ENCODE measurements at regions not wholly inside any gene's neighbourhood (a gene's known extent, or its start where the extent isn't known, plus 50 kb on each side); places are given as distances from the start of the nearest gene placed in this dataset.

GRCh38 chr13:44022196-44022595 lies 142.5 kb downstream of the LACC1 start:
- no peak overlapping the region for H3K4me3 Mint-ChIP-seq
- 86% methylated on average over 2 of the region's 2 CpGs; no CpG with 5 or more reads in 1 of the 2 experiments for WGBS, 2 experiments (ENCODE audit: insufficient coverage in 1 of 2, insufficient read length in 1 of 2)

GRCh38 chr13:44024167-44024845 lies 144.6 kb downstream of the LACC1 start:
- Histone ChIP-seq H3K36me3 (ENCODE audit: control insufficient read depth, insufficient read depth, low read length) (no peaks in the 10 kb centered on the region), H3K27me3 (ENCODE audit: control insufficient read depth, insufficient read depth, low read length, poor library complexity, severe bottlenecking) (no peaks in the 10 kb centered on the region), H3K9ac (ENCODE audit: extremely low read depth, low read length, poor library complexity, severe bottlenecking) (no peak overlapping the region), H3K4me1 (ENCODE audit: control insufficient read depth, insufficient read depth, low read length) (no peaks in the 10 kb centered on the region), H3K4me3 (ENCODE audit: low read length) (no peak overlapping the region), H3K27ac (ENCODE audit: low read depth, low read length) (no peak overlapping the region), H3K9me3 (ENCODE audit: control insufficient read depth, low read length) (no peaks in the 10 kb centered on the region)
- no peak overlapping the region for H3K4me3 Mint-ChIP-seq
- TF ChIP-seq CTCF (conservative IDR thresholded peaks at IDR 0.05), result no peak
- WGBS, 2 experiments (ENCODE audit: insufficient coverage in 1 of 2, insufficient read length in 1 of 2), result 89 to 91% methylated on average over 4 to 5 of the region's 5 CpGs
- H3K27me3 Mint-ChIP-seq (ENCODE audit: insufficient read depth), result peaks cover 3% of the 10 kb centered on the region
- H3K36me3 Mint-ChIP-seq (ENCODE audit: low read depth), result no peaks in the 10 kb centered on the region
- H3K9me3 Mint-ChIP-seq, result no peaks in the 10 kb centered on the region
- H3K27ac Mint-ChIP-seq, result no peak overlapping the region
- DNase-seq, result peak; percentile 31
- H3K4me1 Mint-ChIP-seq, result peaks cover 11% of the 10 kb centered on the region

More at GRCh38 chr13:44022196-44022595, 142.5 kb downstream of the LACC1 start:
- no peaks in the 10 kb centered on the region for H3K27me3 Mint-ChIP-seq (ENCODE audit: insufficient read depth)
- no peak overlapping the region for H3K27ac ChIP-seq (ENCODE audit: low read depth, low read length)
- no peaks in the 10 kb centered on the region for H3K27me3 ChIP-seq (ENCODE audit: control insufficient read depth, insufficient read depth, low read length, poor library complexity, severe bottlenecking)
- no peaks in the 10 kb centered on the region for H3K36me3 Mint-ChIP-seq (ENCODE audit: low read depth)
- H3K9ac ChIP-seq (ENCODE audit: extremely low read depth, low read length, poor library complexity, severe bottlenecking), result no peak overlapping the region
- no peaks in the 10 kb centered on the region for H3K9me3 Mint-ChIP-seq
- no peaks in the 10 kb centered on the region for H3K4me1 ChIP-seq (ENCODE audit: control insufficient read depth, insufficient read depth, low read length)
- H3K36me3 ChIP-seq (ENCODE audit: control insufficient read depth, insufficient read depth, low read length), result no peaks in the 10 kb centered on the region
- H3K27ac Mint-ChIP-seq, result no peak overlapping the region
- TF ChIP-seq CTCF (conservative IDR thresholded peaks at IDR 0.05), result no peak
- H3K9me3 ChIP-seq (ENCODE audit: control insufficient read depth, low read length), result no peaks in the 10 kb centered on the region
- H3K4me3 ChIP-seq (ENCODE audit: low read length), result no peak overlapping the region
- DNase-seq, result no peak
- H3K4me1 Mint-ChIP-seq, result peaks cover 16% of the 10 kb centered on the region

GRCh38 chr13:44024846-44025195 lies 145.1 kb downstream of the LACC1 start:
- Histone ChIP-seq H3K36me3 (ENCODE audit: control insufficient read depth, insufficient read depth, low read length) (no peaks in the 10 kb centered on the region), H3K9me3 (ENCODE audit: control insufficient read depth, low read length) (no peaks in the 10 kb centered on the region), H3K9ac (ENCODE audit: extremely low read depth, low read length, poor library complexity, severe bottlenecking) (no peak overlapping the region), H3K4me3 (ENCODE audit: low read length) (no peak overlapping the region), H3K4me1 (ENCODE audit: control insufficient read depth, insufficient read depth, low read length) (no peaks in the 10 kb centered on the region), H3K27ac (ENCODE audit: low read depth, low read length) (no peak overlapping the region), H3K27me3 (ENCODE audit: control insufficient read depth, insufficient read depth, low read length, poor library complexity, severe bottlenecking) (no peaks in the 10 kb centered on the region)
- no peak for DNase-seq
- Mint-ChIP-seq H3K27ac (no peak overlapping the region), H3K4me3 (no peak overlapping the region), H3K27me3 (ENCODE audit: insufficient read depth) (peaks cover 3% of the 10 kb centered on the region), H3K4me1 (peaks cover 11% of the 10 kb centered on the region), H3K36me3 (ENCODE audit: low read depth) (no peaks in the 10 kb centered on the region), H3K9me3 (no peaks in the 10 kb centered on the region)
- no peak for TF ChIP-seq CTCF (conservative IDR thresholded peaks at IDR 0.05)
- WGBS, 2 experiments (ENCODE audit: insufficient coverage in 1 of 2, insufficient read length in 1 of 2), result 58 to 71% methylated on average over 3 to 4 of the region's 4 CpGs

All from endodermal cell (in vitro differentiated cells).